GM19023 (cell line): ENCODE measurements at regions not wholly inside any gene's neighbourhood (a gene's known extent, or its start where the extent isn't known, plus 50 kb on each side); places are given as distances from the start of the nearest gene placed in this dataset.

Experiments
- ATAC-seq: cut with Tn5 transposase; IDR thresholded peaks from one replicate; pipeline ENCODE4 v1.9.1; 2021; ENCODE audit warnings: mild to moderate bottlenecking, moderate library complexity; ENCODE audit not compliant: unreplicated experiment

DNA sequence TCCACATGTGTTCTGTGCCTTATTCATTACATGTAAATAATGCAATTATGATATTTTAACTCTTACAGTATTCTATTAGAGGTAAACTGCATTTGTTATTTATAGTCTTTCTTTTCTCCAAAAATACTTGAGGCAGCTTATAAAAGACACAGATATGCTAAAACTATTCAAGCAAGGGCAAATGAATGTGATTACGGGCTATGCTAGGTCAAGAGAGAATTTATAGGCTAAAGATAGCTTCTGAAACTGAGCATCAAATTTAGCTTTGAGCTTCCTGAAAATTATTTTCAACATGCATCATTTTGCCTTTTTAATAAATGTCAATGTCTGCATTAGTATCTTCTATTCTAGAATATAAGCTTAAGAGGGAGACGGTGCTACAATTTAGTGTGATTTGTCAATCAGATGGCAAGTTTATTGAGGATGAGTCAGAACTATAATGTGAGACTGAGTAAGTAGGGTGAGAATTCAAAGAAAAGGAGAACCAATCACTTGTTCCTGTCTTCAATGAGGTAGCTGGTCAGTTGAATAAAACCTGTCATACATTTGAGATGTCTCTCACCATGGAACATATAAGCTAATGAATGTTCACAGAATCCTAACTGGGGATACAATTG lies 669.4 kb upstream of the CITED2 start:
- ATAC-seq: no peak

DNA sequence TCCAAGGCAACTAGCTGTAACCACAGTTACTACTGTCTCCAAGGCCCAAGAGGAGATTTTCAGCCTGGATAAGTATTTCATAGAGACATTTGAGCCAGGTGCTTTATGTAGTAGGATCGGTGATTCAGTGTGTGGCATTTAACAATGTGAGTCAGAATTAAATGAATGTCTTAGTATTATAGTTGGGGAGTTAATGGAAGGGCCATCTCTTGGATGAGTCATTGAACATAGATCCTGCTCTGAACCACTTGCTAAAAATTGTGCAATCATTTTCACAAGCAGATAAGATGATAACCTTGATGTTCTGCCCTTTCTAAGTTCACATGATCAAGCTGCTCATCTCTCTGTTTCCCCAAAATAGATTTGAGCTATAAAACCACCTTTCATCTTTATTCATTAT lies 668.9 kb upstream of the CITED2 start:
- ATAC-seq: no peak

GRCh38 chr6:140041571-140042332 lies 667.3 kb upstream of the CITED2 start:
- ATAC-seq: no peak

DNA sequence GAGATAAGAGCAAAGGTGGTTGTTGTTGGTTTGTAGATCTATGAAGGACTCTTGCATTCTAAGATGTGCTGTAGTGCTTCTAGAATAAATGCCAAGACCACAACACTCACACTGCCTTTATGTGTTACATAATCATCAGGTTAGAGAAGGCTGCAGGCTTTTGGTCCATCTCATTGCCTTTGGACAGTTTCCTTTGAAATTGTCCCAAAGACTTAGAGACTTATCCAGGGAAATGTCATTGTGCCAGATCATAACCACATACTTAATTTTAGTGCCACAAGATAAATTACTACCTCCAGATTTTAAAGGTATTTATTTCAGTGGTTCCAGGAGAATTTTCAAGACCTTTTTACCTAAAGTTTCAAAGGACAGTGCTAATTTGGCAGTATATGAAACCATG lies 666.6 kb upstream of the CITED2 start:
- ATAC-seq: no peak

DNA sequence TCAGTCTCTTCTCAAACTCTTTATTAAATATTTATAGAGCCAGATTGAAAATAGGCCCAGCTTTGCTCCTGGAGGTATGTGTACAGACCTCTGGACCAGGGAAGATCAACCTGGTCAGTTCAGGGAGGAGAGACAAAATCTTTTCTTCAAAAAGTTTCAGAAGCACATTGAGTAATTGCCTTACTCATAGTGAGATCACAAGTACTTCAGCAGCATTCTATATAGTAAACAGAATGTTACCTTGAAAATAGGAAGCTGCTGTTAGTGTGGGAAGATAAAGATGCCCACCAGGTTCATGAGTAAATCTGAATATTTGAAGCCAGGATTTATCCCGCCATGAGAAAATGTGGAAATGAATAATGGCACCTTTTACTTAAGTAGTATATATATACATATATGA lies 665.9 kb upstream of the CITED2 start:
- no peak for ATAC-seq

GRCh38 chr6:140039364-140039763 lies 664.9 kb upstream of the CITED2 start:
- ATAC-seq: no peak

DNA sequence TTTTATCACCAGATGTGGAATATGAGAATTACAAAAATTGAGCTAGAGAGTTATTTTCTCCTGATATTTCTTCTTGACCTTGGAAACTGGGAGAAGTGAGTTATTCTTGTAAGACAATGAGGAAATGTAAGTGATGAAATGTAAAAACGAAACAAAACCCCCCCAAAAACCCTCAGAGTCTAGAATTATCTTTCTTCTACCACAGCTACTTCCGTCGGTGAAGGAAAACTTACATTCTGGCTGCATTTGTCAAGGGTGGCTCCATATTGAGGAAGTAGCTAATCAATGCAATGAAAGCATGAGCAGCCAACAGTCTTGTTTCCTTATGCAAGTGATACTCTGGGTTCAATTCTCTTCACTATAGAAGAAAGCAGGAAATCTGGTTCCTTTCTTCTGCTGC lies 661.7 kb upstream of the CITED2 start:
- ATAC-seq: no peak

DNA sequence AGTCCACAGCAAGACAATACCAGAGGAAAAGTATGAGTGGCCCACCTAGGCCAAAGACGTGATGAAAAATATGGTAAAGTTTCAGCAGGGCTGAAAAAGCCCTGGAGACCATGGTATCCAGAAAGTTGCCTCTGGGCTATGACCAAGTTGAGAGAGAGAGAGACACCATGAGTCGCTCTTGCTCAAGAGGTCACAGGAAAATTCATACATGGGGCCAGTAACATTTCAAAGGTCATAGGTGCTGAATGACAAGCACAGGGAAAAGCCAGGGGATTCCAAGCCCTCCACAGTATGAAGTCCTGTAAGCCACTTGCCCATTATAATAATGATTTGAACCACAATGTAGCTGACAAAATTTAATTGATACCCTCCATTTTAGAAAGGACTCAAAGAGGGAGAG lies 657.7 kb upstream of the CITED2 start:
- ATAC-seq: no peak

- ATAC-seq: no peak
Measured at GRCh38 chr6:140029551-140029950, 655.1 kb upstream of the CITED2 start.

DNA sequence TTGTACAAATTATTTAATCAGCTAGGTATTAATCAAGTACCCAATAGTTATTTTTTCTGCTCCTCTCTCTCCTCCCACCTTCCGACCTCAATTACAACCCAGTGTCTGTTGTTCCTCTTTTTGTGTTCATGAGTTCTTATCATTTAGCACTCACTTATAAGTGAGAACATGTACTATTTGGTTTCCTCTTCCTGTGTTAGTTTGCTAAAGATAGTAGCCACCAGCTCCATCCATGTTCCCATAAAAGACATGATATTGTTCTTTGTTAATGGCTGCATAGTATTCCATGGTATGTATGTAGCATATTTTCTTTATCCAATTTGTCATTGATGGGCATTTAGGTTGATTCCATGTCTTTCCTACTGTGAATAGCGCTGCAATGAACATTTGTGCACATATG lies 652.8 kb upstream of the CITED2 start:
- ATAC-seq: no peak

GRCh38 chr6:140026546-140026945 lies 652.1 kb upstream of the CITED2 start:
- no peak for ATAC-seq

GRCh38 chr6:140025171-140025570 lies 650.7 kb upstream of the CITED2 start:
- no peak for ATAC-seq

DNA sequence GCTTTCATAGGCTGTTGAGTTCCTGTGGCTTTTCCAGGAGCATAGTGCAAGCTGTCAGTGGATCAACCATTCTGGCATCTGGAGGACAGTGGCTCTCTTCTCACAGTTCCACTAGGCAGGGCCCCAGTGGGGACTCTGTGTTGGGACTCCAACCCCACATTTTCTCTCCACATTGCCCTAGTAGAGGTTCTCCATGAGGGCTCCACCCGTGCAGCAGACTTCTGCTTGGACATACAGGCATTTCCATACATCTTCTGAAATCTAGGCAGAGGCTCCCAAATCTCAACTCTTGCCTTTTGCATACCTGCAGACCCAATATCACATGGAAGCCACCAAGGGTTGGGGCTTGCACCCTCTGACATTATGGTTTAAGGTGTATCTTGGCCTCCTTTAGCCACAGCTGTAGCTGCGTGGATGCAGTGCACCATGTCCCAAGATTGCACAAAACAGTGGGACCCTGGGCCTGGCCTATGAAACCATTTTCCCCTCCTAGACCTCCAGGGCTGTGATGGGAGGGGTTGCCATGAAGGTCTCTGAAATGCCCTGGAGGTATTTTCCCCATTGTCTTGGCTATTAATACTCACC lies 645.9 kb upstream of the CITED2 start:
- no peak for ATAC-seq

GRCh38 chr6:140018588-140018987 lies 644.1 kb upstream of the CITED2 start:
- ATAC-seq: no peak

DNA sequence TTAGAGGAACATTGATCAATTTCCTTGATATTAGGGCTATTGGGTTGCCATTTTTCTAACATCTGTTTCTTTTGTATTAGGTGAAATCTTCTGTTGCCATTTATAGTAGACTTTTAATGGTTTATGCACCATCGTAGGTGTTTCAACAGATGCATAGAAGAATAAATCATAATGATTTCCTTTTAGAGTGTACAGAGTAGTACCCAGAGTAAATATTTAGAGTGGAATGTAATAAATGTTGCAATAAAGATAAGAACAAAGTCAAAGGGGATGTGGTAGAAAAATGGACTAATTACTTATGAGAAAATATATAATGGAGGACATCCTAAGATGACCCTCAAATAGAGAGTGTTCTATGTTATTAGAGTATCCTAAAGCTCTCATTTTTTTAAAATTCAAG lies 643.0 kb upstream of the CITED2 start:
- ATAC-seq: no peak

- no peak for ATAC-seq
Measured at GRCh38 chr6:140012150-140012549, 637.7 kb upstream of the CITED2 start.

- no peak for ATAC-seq
Measured at GRCh38 chr6:140011537-140011936, 637.1 kb upstream of the CITED2 start.

- no peak for ATAC-seq
Measured at GRCh38 chr6:140009286-140009685, 634.8 kb upstream of the CITED2 start.

DNA sequence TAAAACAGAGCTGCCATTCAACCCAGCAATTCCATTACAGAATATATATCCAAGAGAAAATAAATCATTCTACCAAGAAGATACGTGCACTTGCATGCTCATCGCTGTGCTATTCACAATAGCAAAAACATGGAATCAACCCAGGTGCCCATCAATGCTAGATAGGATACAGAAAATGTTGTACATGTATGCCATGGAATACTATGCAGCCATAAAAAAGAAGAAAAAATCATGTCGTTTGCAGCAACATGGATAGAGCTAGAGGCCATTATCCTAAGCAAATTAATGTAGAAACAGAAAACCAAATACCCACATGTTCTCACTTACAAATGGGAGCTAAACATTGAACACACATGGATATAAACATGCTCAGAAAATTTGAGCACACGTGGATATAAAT lies 633.1 kb upstream of the CITED2 start:
- ATAC-seq: no peak

GRCh38 chr6:140003217-140003616 lies 628.8 kb upstream of the CITED2 start:
- no peak for ATAC-seq

DNA sequence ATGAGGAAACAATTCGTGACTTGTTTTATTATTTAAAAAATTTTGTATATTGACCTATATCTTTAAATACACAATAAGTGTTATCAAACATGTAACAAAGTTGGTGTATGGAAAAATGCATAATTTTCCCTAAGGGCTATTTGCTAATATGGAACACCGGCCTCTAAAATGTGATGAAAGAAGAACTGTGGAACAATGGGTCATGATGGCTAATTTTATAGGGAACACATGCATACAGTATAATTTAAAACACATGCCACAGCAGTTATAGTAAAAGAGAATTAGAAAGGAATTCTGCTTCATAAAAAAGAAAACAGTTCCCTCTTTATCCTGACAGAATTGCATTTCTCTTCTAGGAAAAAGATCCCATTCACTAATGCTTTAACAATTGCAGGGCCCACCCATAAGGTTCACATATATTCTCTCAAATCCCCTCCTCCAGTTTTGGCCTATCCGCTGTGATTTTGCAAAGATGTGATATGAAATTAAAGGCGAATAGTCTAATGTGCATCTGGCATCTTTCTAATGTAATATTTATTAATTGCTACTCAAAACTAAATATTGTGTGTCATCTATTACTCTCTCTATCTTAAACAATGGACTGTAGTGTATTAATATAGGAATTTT lies 628.1 kb upstream of the CITED2 start:
- ATAC-seq: no peak

DNA sequence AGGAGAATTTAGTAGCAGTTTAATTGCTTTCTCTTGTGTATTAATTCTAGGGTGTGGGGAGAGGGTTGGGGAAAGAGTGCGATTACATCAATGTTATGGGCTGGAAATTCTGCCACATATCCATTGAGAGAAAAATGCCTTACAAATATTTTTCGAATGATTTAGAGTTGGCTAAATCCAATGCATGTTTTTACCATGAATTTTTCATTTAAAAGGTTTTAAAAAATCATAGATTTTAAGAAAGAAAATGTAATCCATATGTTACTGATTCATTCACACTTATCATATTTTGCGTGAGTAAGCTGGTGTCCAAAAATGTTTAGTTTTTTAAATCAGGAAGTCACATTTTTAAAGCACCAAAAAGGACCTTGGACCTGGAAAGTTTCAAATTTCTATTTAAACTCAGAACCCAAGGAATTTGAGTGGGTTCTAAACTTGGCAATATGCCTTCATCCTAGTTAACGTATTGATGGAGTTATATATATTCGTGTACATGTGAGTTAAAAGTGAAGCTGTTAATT lies 627.4 kb upstream of the CITED2 start:
- ATAC-seq: no peak
